CD1c-positive myeloid dendritic cell (primary cell): ENCODE measurements at regions not wholly inside any gene's neighbourhood (a gene's known extent, or its start where the extent isn't known, plus 50 kb on each side); places are given as distances from the start of the nearest gene placed in this dataset.

ENCODE experiments used
- DNase-seq: peaks from one replicate; pipeline ENCODE4 v3.0.0-alpha.2; 2016; ENCODE audit errors: extremely low spot score

GRCh38 chrX:3788494-3789233 is 75.2 kb upstream of the PRKX start:
- no peak for DNase-seq

- no peak for DNase-seq
Measured at GRCh38 chrX:3787856-3788255, 74.4 kb upstream of the PRKX start.

GRCh38 chrX:3785822-3786221 is 72.4 kb upstream of the PRKX start:
- DNase-seq = peak; percentile 56

- DNase-seq = no peak
Measured at GRCh38 chrX:3780564-3780963, 67.1 kb upstream of the PRKX start.

- DNase-seq = no peak
Measured at GRCh38 chrX:3779546-3779945, 66.1 kb upstream of the PRKX start.

GRCh38 chrX:3777416-3777815 is 64.0 kb upstream of the PRKX start:
- DNase-seq = no peak

GRCh38 chrX:3771766-3772165 is 58.3 kb upstream of the PRKX start:
- DNase-seq = no peak

- no peak for DNase-seq
Measured at GRCh38 chrX:3768881-3769280, 55.4 kb upstream of the PRKX start.
